WTC11 (cell line): ENCODE measurements at regions not wholly inside any gene's neighbourhood (a gene's known extent, or its start where the extent isn't known, plus 50 kb on each side); places are given as distances from the start of the nearest gene placed in this dataset.

ENCODE experiments used
- AR ChIP-seq: fragments of 250-450 bp; sonication (Bioruptor Pico); IDR thresholded peaks from 2 replicates; pipeline ENCODE4 v1.9.0; 2021; ENCODE audit warnings: mild to moderate bottlenecking
- ATF3 ChIP-seq: sonication (generic); formaldehyde crosslinking; conservative IDR thresholded peaks from 2 replicates; pipeline ENCODE4 v1.8.1; 2022; ENCODE audit warnings: mild to moderate bottlenecking, missing genetic modification reagents
- CREM ChIP-seq: sonication (generic); formaldehyde crosslinking; IDR thresholded peaks from 2 replicates; pipeline ENCODE4 v1.8.1; 2022; ENCODE audit warnings: mild to moderate bottlenecking, missing genetic modification reagents, moderate library complexity
- GRHL2 ChIP-seq: fragments of 250-450 bp; sonication (Bioruptor Pico); IDR thresholded peaks from 2 replicates; pipeline ENCODE4 v1.8.0; 2022; ENCODE audit warnings: mild to moderate bottlenecking, moderate library complexity; ENCODE audit not compliant: insufficient replicate concordance, severe bottlenecking
- NFATC4 ChIP-seq: fragments of 250-450 bp; sonication (Bioruptor Pico); IDR thresholded peaks from 2 replicates; pipeline ENCODE4 v1.9.0; 2021; ENCODE audit warnings: mild to moderate bottlenecking
- NFYB ChIP-seq: sonication (generic); formaldehyde crosslinking; conservative IDR thresholded peaks from 2 replicates; pipeline ENCODE4 v1.8.0; 2022; ENCODE audit warnings: low read depth, missing genetic modification reagents
- NR3C1 ChIP-seq: sonication (generic); formaldehyde crosslinking; conservative IDR thresholded peaks from 2 replicates; pipeline ENCODE4 v1.8.1; 2023; ENCODE audit warnings: low read depth, mild to moderate bottlenecking, missing genetic modification reagents
- SP1 ChIP-seq: sonication (generic); formaldehyde crosslinking; conservative IDR thresholded peaks from 2 replicates; pipeline ENCODE4 v1.8.1; 2022; ENCODE audit warnings: missing genetic modification reagents
- ZNF232 ChIP-seq: sonication (generic); formaldehyde crosslinking; IDR thresholded peaks from 2 replicates; pipeline ENCODE4 v1.8.0; 2022; ENCODE audit warnings: mild to moderate bottlenecking, missing genetic modification reagents
- TF ChIP-seq, protein P1 (sequence below): fragments of 200-600 bp; IDR thresholded peaks from 2 replicates; pipeline ENCODE4 v1.8.0; 2022; ENCODE audit warnings: antibody characterized with exemption

DNA sequence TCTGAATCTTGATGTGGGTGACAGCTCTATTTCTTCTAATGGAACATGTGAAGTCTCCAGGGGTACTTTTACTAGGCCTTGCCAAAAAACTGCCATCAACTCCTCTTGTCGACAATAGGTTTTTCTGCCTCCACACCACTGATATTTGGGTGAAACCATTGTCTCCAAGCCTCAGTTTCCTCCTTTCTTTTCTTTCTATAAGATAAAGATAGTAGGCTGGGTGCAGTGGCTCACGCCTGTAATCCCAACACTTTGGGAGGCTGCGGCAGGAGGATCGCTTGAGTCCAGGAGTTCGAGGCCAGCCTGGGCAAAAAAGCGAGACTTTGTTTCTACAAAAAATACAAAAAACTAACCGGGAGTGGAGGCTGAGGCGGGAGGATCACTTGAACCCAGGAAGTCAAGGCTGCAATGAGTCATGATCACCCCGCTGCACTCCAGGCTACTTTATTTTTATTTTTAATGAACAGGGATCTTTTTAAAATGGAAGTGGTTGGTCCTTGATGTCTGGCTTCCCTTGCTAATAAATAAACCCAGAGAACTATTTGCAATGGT lies 159.9 kb upstream of the TNFAIP3 start:
- TF ChIP-seq, protein P1, sequence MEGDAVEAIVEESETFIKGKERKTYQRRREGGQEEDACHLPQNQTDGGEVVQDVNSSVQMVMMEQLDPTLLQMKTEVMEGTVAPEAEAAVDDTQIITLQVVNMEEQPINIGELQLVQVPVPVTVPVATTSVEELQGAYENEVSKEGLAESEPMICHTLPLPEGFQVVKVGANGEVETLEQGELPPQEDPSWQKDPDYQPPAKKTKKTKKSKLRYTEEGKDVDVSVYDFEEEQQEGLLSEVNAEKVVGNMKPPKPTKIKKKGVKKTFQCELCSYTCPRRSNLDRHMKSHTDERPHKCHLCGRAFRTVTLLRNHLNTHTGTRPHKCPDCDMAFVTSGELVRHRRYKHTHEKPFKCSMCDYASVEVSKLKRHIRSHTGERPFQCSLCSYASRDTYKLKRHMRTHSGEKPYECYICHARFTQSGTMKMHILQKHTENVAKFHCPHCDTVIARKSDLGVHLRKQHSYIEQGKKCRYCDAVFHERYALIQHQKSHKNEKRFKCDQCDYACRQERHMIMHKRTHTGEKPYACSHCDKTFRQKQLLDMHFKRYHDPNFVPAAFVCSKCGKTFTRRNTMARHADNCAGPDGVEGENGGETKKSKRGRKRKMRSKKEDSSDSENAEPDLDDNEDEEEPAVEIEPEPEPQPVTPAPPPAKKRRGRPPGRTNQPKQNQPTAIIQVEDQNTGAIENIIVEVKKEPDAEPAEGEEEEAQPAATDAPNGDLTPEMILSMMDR: no peak
- TF ChIP-seq ATF3 (CRISPR knock-in tag): no peak
- TF ChIP-seq NFATC4 (CRISPR knock-in tag): no peak
- no peak for TF ChIP-seq AR (CRISPR knock-in tag)
- no peak for TF ChIP-seq NFYB
- no peak for TF ChIP-seq NR3C1 (CRISPR knock-in tag)
- TF ChIP-seq ZNF232 (CRISPR knock-in tag): no peak
- no peak for TF ChIP-seq SP1
- TF ChIP-seq CREM (CRISPR knock-in tag): no peak
- no peak for TF ChIP-seq GRHL2 (CRISPR knock-in tag)
